Thymus (tissue), 11 donors: ENCODE measurements at regions not wholly inside any gene's neighbourhood (a gene's known extent, or its start where the extent isn't known, plus 50 kb on each side); places are given as distances from the start of the nearest gene placed in this dataset.

Experiments used
- DNase-seq, 9 donors: peaks; one replicate each; pipeline ENCODE4 v3.0.0-alpha.2; 2013; ENCODE audit warnings: low spot score in 9 of 9, low read depth in 6 of 9, missing footprints in 1 of 9
- H3K27ac ChIP-seq, 2 donors: one replicate each; pipeline ENCODE4 v1.5.1; 2013; ENCODE audit warnings: control low read depth in 1 of 2, low read depth in 1 of 2, low read length in 1 of 2, mild to moderate bottlenecking in 1 of 2, moderate library complexity in 1 of 2
- H3K27me3 ChIP-seq, 2 donors: one replicate each; pipeline ENCODE4 v1.5.1; 2013; ENCODE audit warnings: low read length in 1 of 2; ENCODE audit not compliant: control insufficient read depth in 2 of 2, insufficient read depth in 1 of 2
- H3K36me3 ChIP-seq, 2 donors: one replicate each; pipeline ENCODE4 v1.5.1; 2013; ENCODE audit warnings: low read length in 1 of 2, mild to moderate bottlenecking in 1 of 2, moderate library complexity in 1 of 2; ENCODE audit not compliant: control insufficient read depth in 2 of 2, insufficient read depth in 2 of 2
- H3K4me1 ChIP-seq, 2 donors: one replicate each; pipeline ENCODE4 v1.5.1; 2013; ENCODE audit warnings: low read length in 2 of 2; ENCODE audit not compliant: control insufficient read depth in 2 of 2, insufficient read depth in 2 of 2
- H3K4me3 ChIP-seq, 2 donors: one replicate each; pipeline ENCODE4 v1.5.1; 2013; ENCODE audit warnings: low read length in 2 of 2, control low read depth in 1 of 2, mild to moderate bottlenecking in 1 of 2
- H3K9me3 ChIP-seq, 2 donors: one replicate each; pipeline ENCODE4 v1.5.1; 2013; ENCODE audit warnings: low read length in 1 of 2, mild to moderate bottlenecking in 1 of 2; ENCODE audit not compliant: control insufficient read depth in 2 of 2, insufficient read depth in 1 of 2
- WGBS: extraction: QIAGEN DNeasy Blood & Tissue Kit; methylation state at CpG from one replicate; pipeline ENCODE4 v1.1.7; 2013; 5-methylcytosine and 5-hydroxymethylcytosine counted together
- donor health status: healthy.

DNA sequence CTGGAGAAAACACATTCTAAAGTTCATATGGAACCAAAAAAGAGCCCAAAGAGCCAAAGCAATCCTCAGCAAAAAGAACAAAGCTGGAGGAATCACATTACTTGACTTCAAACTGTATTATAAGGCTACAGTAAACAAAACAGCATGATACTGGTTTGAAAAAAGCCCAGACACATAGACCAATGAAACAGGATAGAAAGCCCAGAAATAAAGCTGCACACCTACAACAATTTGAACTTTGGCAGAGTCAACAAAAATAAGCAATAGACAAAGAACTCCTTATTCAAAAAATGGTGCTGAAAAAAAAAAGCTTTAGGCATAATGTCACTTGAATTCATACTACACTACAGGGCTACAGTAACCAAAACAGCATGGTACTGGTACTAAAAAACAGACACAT, 289.6 kb downstream of the NR4A2 start:
- H3K27ac ChIP-seq: no peak overlapping the region
- no peak overlapping the region for H3K4me3 ChIP-seq

DNA sequence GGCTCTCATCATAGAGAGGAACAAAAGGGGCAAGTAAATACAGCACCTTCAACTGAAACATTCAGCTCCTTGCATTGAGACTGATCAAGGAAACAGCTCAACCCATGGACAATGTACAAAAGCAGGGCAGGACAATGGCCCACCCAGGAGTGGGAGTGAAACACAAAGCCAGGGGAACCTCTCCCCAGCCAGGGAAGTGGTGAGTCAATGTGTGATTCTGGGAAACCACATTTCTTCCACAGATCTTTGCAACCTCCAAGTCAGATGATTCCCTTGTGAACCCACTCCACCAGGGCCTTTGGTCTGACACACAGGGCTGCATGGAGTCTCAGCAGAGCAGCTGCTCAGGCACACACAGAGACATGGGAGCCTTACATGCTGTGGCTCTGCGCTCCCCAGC, 294.5 kb downstream of the NR4A2 start:
- H3K4me3 ChIP-seq: no peak overlapping the region
- H3K27ac ChIP-seq: no peak overlapping the region
- no peaks in the 10 kb centered on the region for H3K4me1 ChIP-seq
- WGBS: 96% methylated on average over 1 of the region's 1 CpG
- no peaks in the 10 kb centered on the region for H3K27me3 ChIP-seq
- no peaks in the 10 kb centered on the region for H3K36me3 ChIP-seq
- no peak for DNase-seq
- H3K9me3 ChIP-seq: no peaks in the 10 kb centered on the region

More for the DNA sequence above, 289.6 kb downstream of the NR4A2 start:
- H3K36me3 ChIP-seq: no peaks in the 10 kb centered on the region
- no peaks in the 10 kb centered on the region for H3K27me3 ChIP-seq
- no peaks in the 10 kb centered on the region for H3K4me1 ChIP-seq
- peaks cover 0 to 7% of the 10 kb centered on the region in 2 donors for H3K9me3 ChIP-seq
- no peak for DNase-seq

DNA sequence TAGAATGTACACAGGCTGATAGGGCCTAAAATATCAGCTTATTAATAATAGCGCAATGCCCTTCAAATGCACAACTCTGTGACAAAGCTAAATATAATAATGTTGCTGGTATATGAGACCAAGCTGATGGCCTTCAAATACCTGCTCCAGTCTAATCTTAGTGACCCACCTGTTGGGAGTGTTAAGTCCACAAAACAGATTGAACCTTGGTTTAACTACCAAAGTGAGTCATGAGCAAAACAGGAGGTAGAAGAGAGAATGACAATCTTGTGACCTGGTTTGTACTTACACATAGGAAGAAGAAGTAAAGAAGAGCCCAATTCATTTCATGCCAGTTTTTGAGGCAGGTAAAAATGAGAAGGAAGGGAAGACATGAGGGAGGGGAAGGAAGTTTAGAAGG, 295.0 kb downstream of the NR4A2 start:
- H3K4me3 ChIP-seq: no peak overlapping the region
- 98% methylated on average over 1 of the region's 1 CpG for WGBS

DNA sequence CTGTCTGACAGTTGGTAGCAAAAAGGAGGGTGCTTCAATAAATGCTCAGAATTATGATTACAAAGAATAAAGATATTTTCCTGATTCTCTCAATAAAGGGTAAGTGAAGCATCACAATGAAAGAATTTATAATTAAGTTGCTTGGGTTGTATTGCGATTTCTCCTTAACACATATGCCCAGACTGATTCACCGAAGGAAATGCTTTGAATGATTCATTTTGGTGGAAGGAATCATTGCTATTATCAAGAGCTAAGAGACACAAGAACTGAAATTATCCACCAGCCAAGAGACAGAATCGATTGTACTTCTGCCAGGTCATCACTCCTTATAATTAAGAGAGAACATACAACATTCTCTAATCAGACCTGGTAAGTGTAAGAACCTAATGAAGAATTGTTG, 301.4 kb downstream of the NR4A2 start:
- WGBS: 94% methylated on average over 3 of the region's 3 CpGs
- H3K4me3 ChIP-seq: no peak overlapping the region
- no peaks in the 10 kb centered on the region for H3K36me3 ChIP-seq
- no peak for DNase-seq
- no peak overlapping the region for H3K27ac ChIP-seq
- H3K9me3 ChIP-seq: no peaks in the 10 kb centered on the region
- no peaks in the 10 kb centered on the region for H3K4me1 ChIP-seq
- H3K27me3 ChIP-seq: no peaks in the 10 kb centered on the region

More for the DNA sequence above, 295.0 kb downstream of the NR4A2 start:
- H3K4me1 ChIP-seq: no peaks in the 10 kb centered on the region
- H3K36me3 ChIP-seq: no peaks in the 10 kb centered on the region
- no peak overlapping the region for H3K27ac ChIP-seq
- H3K27me3 ChIP-seq: no peaks in the 10 kb centered on the region
- H3K9me3 ChIP-seq: no peaks in the 10 kb centered on the region
- DNase-seq: no peak

DNA sequence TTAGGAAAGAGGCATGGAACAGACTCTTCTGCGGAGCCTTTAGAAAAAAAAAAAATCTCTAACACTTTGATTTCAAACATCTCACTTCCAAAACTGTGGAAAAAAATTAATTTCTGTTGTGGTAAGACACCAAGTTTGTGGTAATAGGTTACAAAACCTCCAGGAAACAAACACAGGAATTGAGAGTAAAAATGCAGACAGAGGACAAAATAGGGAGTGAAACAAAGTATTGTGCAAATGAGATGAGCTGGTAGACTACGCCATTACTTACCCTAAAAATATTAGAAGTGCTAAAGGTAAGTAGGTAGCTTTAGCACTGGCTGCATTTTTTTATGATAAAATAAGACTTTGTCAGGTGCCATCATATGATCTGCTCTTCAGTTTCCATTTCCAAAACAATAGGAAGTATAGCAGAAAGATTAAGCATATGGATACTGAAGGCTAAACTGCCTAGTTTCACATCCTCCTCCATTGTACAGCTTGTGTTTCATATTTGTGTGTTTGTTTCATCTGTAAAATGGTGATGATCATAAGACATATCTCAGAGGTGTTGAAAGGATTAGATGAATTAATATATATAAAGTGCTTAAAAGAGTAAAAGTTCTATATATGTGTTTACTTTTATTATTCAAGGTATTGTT, 309.2 kb downstream of the NR4A2 start:
- Histone ChIP-seq H3K27ac (no peak overlapping the region), H3K36me3 (no peaks in the 10 kb centered on the region), H3K9me3 (no peaks in the 10 kb centered on the region), H3K4me3 (no peak overlapping the region), H3K4me1 (no peaks in the 10 kb centered on the region), H3K27me3 (no peaks in the 10 kb centered on the region)
- 97% methylated on average over 2 of the region's 2 CpGs for WGBS
- DNase-seq: no peak

DNA sequence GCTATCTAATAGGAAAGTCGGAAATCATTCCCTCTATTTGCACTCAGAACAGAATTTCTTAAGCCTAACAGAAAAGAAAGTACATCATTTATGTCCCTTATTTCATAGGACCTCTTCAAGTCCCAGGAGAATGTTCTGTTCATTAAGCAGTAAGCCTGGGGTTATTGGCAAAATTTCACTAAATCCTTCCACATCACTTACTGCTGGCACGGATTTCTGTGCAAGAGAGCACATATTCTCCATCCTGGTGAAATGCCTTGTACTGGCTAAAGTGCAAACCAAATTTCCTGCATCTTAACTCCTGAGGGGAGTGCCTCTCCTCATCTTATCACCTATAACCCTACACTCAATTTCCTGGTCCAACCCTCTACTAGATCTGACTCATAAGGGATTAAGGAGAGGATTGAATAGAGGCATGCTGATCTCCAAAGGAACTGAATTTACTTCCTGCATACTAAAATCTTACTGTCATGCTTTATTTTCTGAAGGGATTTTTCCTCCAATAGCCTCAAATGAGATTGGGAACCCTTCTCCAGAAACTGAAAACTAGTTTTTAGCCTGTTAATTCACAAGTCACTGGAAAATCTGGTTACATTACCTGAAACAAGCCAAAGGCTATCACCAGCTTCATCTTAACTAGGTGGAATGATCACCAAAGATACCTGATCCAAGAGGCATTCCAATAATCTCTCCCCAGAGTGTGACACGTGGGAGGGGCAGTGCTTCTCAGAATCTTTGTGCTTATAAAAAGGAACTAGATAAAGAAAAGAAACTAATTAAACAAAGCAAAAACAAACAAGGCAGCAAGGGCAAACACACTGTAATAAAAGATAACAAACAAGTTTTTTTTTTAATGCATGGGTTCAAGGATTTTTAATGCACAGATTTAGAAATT, 311.1 kb downstream of the NR4A2 start:
- Histone ChIP-seq H3K9me3 (no peaks in the 10 kb centered on the region), H3K4me1 (no peaks in the 10 kb centered on the region), H3K27me3 (no peaks in the 10 kb centered on the region), H3K36me3 (no peaks in the 10 kb centered on the region), H3K4me3 (no peak overlapping the region), H3K27ac (no peak overlapping the region)
- WGBS: 79% methylated on average over 3 of the region's 3 CpGs
- DNase-seq: no peak

DNA sequence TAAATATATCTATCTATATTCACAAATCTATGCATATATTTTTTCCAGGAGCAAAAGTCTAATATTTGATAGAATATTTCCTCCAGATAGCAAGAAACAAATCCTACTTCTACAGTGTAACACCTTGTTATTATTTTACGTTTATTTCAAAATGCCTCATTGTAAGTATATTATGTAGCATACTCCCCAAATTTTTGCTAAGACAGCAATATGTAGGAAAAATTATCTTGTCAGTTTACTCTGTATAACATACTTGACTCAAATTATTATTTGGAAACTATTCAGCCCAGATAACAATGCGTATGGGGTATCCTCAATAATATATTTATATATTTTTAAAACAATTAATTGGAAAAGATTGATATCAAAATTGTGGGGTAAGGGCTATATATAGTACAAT, 313.2 kb downstream of the NR4A2 start:
- H3K27me3 ChIP-seq: no peaks in the 10 kb centered on the region
- no peak overlapping the region for H3K27ac ChIP-seq
- DNase-seq: no peak
- H3K4me1 ChIP-seq: no peaks in the 10 kb centered on the region
- no peaks in the 10 kb centered on the region for H3K36me3 ChIP-seq
- H3K4me3 ChIP-seq: no peak overlapping the region
- H3K9me3 ChIP-seq: no peaks in the 10 kb centered on the region
- 96% methylated on average over 2 of the region's 2 CpGs for WGBS

DNA sequence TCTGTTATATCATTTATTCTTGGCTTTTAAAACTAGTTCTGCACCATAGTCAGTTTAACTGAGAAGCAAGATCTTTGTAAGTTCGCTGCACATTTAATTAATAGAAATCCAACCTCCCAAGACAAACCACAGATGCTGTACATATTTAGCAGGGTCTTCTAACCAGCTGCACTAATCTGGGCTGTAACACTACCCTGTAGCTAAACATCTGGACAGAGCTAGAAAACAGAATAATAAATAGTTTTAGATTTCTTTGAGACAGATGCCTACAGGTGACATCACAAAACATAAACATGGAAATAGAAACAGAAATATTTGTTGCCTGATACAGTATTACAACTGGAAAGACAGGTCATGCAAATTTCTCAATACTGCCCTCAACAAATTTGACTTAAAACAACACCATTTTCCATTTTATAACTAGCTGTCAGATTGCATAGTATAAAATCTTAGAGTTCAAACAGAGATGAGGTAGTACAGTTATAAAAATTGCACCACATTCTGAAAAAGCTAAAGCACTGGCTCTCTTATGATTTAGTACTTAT, 315.1 kb downstream of the NR4A2 start:
- no peak overlapping the region for H3K4me3 ChIP-seq
- no peaks in the 10 kb centered on the region for H3K27me3 ChIP-seq
- no peaks in the 10 kb centered on the region for H3K9me3 ChIP-seq
- no peaks in the 10 kb centered on the region for H3K4me1 ChIP-seq
- 93% methylated on average over 1 of the region's 1 CpG for WGBS
- no peak overlapping the region for H3K27ac ChIP-seq
- DNase-seq: no peak
- no peaks in the 10 kb centered on the region for H3K36me3 ChIP-seq

DNA sequence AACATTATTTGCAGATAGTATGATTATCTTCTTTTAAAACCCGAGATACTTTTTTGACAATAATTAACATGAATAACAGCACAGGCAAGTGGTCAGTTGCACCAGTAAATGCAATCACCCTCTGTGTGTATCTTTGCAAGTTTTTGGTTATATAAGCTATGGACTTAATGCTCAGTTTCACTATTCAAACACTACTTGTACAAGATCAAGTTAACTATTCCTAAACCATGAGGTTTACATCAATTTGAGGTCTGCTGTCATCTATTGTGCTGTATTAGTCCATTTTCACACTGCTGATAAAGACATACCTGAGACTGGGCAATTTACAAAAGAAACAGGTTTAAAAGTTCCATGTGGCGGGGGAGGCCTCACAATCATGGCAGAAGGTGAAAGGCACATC, 323.2 kb downstream of the NR4A2 start:
- Histone ChIP-seq H3K4me1 (no peaks in the 10 kb centered on the region), H3K9me3 (peaks cover 0 to 12% of the 10 kb centered on the region in 2 donors), H3K27ac (no peak overlapping the region), H3K4me3 (no peak overlapping the region), H3K36me3 (no peaks in the 10 kb centered on the region), H3K27me3 (no peaks in the 10 kb centered on the region)
- no peak for DNase-seq
- WGBS: 88% methylated on average over 2 of the region's 2 CpGs
